ENCODE measurements at regions not wholly inside any gene's neighbourhood (a gene's known extent, or its start where the extent isn't known, plus 50 kb on each side); places are given as distances from the start of the nearest gene placed in this dataset.

- no peak for DNase-seq
Observed at GRCh38 chr20:7359739-7360138, 580.5 kb downstream of the HAO1 start.

DNA sequence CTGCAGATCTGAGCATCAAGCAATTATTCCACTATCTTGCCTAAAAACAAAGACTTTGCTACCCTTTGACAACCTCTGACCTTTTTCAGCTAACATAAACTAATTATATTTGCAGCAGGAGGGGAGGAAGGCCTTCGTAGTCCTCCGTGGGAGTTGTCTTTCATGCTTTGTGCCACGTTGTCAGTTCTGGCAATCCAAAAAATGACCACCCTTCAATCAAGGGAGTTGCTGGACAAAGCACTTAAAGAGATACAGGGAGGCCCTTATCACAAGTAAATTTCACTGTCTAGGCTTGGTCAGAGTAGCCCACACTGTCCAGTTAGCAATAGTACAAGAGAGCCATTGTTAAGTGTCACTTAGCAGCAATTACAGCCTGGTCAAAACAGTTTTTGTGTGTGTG is 578.9 kb downstream of the HAO1 start:
- peak; percentile 87 for DNase-seq

GRCh38 chr20:7361931-7362330 is 578.3 kb downstream of the HAO1 start:
- DNase-seq, result no peak

DNA sequence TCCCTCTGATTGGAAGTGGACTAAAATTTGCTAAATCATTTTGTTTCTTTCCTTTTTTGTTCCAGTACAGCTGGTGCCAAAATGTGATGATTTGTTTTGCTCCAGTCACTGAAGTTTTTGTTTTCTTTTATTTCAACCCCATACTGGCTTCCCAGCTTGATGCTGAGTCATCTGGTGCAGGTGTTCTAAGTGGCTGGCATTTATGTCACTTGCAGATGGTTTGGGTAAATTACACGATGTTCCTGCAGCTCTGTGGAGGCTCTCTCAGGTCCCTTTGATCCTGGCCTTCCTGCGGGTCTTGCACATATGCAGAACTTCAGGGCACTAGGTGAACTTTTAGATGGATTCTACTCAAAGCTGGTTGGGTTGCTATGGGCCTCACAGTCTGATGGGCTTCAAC is 577.7 kb downstream of the HAO1 start:
- DNase-seq, result peak; percentile 69

DNA sequence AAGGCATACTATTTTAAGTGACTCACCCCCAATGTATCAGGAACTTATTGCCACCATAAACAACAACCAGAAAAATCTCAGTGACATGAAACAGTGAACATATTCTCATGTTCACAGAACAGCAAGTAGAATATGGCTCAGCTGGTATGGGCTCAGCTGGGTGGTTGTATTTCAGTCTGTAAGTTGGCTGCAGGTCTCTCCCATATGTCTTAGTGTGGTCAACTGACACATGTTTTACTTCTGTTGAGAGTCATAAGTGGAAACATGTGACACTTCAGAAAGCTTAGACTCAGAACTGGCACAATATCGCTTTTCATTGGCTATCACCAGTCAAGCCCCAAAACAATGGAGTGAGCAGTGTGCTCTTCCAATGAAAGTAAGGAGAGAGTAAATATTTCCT is 574.1 kb downstream of the HAO1 start:
- no peak for DNase-seq

DNA sequence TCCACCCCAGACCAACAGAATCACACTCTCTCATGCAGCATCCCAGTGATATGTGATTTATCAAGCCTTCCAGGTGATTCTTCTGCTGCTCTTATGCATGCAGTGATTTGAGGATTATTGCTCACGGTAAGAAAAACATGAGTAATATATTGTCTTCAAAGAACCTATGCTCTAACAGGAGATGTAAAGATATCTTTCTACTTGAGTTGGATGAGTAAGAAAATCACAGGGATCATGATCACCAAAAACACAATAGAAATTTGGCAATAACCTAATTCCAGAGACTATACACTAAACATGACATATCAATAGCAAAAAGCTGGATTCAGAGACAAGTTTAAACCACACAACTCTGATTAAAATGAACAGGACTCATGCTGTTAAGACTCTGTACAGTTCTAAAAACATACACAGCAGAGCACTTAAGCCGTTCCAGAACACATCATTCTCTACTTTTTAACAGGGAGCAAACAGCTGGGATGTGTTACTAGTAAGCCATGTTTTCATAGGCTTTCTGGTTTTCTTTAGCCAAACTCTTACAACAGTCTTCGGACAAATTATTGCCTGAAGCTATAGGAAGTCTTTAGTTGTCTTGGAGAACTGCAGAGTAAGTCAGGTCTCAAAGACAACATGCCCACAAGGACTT is 568.6 kb downstream of the HAO1 start:
- no peak for DNase-seq

DNA sequence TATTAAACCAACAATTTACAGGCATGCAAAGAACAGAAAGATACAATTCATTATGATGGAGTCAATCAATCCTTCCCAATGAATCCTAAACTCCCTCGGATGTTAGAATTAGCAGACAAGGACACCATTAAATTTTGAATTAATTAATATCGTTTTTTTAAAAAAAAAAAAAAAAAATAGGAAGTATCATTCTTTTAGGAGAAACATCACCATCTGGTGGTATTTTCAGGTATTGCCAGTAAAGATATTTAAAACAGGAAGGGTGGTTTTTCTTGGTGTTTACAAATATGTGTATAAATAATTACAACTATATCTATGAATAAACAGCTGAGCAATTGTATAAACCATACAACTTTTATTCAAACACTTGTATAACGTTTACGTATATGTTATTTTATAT is 564.4 kb downstream of the HAO1 start:
- no peak for DNase-seq

- no peak for DNase-seq
Observed at GRCh38 chr20:7378864-7379605, 561.2 kb downstream of the HAO1 start.

DNA sequence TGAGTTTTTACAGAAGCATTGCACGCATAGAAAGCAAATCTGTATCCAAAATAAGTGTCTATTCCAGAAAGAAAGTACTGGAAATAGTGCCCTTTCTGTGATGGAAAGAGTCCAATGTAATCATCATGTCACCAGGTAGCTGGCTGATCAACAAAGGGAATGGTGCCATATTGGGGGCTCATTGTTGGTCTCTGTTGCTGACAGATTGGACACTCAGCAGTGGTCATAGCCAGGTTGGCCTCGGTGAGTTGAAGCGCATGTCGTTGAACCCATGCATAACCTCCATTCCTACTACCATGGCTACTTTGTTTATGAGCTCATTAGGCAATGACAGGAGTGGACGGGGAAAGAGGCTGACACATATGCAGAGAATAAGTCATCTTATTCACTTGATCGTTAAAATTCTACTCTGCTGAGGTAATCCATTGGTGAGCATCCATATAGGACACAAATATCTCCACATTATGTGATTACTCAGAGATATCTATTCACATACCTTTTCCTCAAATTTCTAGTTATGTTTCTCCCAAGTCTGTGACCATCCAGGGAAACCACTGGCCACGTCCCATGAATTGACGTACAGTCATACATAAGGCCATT is 560.5 kb downstream of the HAO1 start:
- no peak for DNase-seq

DNA sequence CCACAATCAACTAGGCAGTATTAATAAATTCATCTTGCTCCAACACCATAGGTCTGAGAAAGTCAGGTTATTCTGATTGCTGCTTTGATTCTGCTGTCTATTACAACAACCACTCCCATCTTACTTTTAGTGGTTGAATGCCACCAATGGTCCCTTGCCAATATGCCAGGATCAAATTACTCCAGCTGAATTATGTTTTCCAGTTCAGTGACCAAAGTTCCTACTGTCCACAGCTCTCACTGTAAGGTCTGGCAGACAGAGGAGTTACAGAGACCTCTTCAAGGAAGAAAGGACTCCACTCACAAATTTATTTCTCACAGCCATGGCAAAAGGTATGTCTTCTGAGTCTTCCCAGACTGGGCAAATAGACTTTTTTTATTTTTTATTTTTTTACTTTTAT is 557.0 kb downstream of the HAO1 start:
- DNase-seq, result no peak

- no peak for DNase-seq
Observed at GRCh38 chr20:7387638-7388193, 552.5 kb downstream of the HAO1 start.

DNA sequence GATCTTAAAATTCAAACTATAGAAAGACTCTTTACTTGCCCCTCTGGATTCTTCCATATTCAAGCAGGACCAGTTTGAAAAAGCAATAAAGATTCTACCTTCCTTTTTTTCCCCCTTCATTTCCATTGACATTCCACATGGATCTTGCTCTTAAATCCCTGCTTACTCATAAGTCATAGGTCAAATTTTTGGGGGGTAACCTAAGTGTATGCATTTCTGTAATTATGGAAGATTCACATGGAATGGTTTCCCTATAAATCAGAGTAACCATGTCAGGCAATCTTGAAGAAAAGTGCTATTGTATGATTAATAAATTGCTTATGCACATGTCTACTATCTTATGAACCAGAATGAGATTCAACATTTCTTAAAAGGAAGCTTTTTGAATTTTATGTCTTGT is 551.0 kb downstream of the HAO1 start:
- DNase-seq, result no peak

DNA sequence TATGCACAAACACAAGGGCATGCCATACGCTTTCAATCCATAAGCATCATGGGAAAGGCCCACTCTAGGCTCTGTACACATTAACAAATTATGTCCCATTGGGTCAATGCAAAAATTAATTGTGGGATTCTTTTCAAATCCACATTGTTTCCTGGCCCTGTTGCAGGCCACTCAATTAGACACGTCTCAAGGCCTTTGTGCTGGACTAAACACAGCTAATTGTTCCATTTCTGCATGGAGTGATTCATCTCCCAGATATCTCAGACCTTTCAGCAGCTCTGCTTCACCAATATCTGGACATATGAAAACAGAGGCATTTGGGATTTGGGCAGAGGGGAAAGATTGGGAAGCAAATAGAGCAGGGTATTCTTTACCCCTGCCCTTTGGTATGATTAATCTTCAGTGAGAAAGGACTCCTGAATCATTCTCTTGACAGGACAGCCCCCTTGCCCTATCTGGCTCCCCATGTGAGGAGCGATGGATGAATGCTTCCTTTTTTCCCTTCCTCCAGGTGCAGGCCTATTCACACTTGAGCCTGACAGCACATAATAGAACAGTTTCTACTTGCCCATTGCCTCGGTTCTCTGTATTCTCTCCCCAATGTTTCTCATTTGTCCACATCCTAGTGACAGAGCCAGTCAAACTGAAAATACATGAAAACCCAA is 547.6 kb downstream of the HAO1 start:
- DNase-seq, result peak; percentile 58

- DNase-seq, result no peak
Observed at GRCh38 chr20:7399114-7399513, 541.1 kb downstream of the HAO1 start.

DNA sequence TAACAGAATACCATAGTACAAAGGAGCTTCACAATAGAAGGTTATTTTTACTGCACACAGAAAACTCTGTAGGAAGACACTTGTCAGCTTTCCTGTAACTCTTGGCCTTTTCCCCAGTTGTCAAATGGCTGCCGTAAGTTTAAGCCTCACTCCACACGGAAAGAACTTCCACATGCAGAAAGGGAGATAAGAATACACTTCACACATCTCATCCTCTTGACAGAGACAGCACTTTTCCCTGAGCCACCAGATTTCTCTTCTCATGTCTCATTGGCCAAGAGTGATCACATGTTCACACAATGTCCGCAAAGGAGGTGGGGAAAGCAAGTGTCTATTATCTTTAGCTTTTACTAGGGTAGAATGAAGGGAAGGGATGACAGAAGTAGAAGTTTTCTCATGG is 540.7 kb downstream of the HAO1 start:
- DNase-seq, result no peak

DNA sequence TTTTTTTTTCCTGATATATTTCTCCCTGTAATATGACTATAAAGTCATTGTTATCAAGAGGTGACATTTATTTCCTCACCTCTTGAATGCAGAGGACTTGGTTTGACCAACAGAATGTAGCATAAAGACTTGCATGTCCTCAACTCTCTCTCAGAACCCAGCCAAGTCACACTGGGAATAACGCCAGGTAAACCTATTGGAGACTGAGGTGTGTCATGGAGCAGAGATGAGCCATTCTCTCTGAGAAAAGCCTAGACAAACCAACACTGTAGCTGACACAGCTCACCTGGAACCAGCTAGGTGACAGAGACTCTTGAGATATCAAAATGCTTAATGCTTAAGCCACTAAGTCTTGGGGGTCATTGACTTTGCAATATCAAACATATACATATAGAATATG is 533.6 kb downstream of the HAO1 start:
- no peak for DNase-seq

DNA sequence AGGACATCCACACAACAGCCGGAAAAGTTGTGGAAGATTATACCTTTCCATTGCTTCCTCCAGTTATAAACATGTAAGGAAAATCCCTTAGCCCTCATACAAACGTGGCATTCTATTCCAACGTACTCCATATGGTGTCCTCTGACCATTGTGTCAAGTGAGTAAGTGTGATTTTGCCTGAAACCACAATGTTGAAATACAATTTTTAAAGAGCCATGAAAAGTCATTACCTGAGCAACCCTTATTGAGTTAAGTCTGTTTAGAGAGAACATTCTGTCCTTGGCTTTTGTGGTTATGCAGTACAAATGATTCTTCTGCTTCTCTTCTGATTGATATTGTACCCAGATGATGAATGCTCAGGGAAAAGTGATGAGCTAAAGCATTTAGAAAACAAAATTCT is 530.1 kb downstream of the HAO1 start:
- no peak for DNase-seq

GRCh38 chr20:7411075-7411474 is 529.2 kb downstream of the HAO1 start:
- DNase-seq, result no peak

- DNase-seq, result no peak
Observed at GRCh38 chr20:7415427-7415826, 524.8 kb downstream of the HAO1 start.

DNA sequence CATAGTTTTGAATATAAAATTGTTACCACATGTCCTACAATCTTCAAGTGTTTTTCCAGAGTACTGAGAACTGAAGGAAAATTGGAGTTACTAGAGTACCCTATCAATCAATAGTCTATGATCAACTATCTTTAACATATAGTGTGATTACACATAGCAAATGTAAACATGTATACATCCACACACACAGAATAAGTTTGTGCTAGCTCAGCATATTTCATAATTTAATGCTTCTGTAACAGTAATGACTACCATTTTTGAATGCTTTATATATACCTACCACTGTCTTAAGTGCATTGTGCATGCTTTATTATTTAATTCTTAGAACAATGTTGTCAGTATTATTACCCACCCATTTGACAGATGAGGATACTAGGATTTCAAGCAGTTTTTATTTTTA is 523.9 kb downstream of the HAO1 start:
- no peak for DNase-seq

DNA sequence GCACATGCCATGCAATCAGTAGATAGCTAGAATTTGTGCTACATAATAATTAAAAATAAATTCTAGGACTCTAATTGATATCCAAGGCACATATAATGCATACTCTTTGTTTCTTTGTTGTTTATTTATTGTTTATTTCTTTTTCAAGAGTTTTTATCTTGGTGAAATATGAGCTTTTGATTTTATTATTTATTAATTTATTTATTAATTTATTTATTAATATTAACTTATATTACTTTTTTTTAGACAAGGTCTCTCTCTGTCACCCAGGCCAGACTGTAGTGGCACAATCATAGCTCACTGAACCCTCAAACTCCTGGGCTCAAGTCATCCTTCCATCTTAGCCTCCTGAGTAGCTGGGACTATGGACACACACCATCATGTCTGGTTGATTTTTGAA is 519.9 kb downstream of the HAO1 start:
- no peak for DNase-seq

GRCh38 chr20:7426890-7427496 is 513.3 kb downstream of the HAO1 start:
- peak; percentile 90 for DNase-seq

DNA sequence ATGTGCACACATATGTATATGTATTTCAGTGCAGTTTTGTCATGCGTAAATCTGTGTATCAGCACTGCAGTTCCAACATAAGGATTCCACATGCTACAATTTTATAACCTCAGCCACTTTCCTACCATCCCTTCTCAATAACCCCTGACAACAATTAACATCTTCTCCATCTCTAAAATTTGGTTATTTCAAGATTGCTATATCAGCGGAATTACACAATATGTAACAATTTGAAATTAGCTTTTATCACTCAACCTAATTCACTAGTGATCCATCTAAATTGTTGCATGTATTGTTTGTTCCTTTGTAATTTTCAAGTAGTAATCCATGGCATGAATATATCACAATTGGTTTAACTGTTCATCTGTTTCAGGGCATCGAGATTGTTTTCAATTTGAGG is 511.3 kb downstream of the HAO1 start:
- DNase-seq, result no peak

Measured in NCI-H748 treated with DMSO at 0.1 percent for 48 hours (cell line).